A673 (cell line): ENCODE measurements at regions not wholly inside any gene's neighbourhood (a gene's known extent, or its start where the extent isn't known, plus 50 kb on each side); places are given as distances from the start of the nearest gene placed in this dataset.

ENCODE experiments used
- BruUV-seq: library from RNA; stranded (reverse); fragments of 400-500 nt; replicated peaks from 2 replicates; lab custom pipeline; 2021; lab: Mats Ljungman, UMichigan
- CTCF ChIA-PET: fragments of 300-600 bp; sonication (Branson Sonifier 250); formaldehyde crosslinking; loops from one replicate; lab custom pipeline; 2022; ENCODE audit warnings: antibody characterized with exemption; lab: Charles Lee
- POLR2A ChIA-PET: fragments of 300-600 bp; sonication (Branson Sonifier 250); formaldehyde crosslinking; loops from one replicate; lab custom pipeline; 2022; ENCODE audit warnings: antibody characterized with exemption; ENCODE audit not compliant: low non-redundant PET; lab: Charles Lee
- DNase-seq: peaks from one replicate; pipeline ENCODE4 v3.0.0-alpha.2; 2015; ENCODE audit warnings: low spot score
- H3K27ac ChIP-seq: fragments of 200-600 bp; sonication (generic); 2 replicates; pipeline ENCODE4 v1.5.1; 2016; ENCODE audit warnings: mixed run types, low read depth, mild to moderate bottlenecking, mixed read lengths, antibody characterized with exemption, low read length; ENCODE audit not compliant: poor library complexity, severe bottlenecking
- H3K27me3 ChIP-seq: fragments of 200-600 bp; sonication (generic); replicated peaks from 2 replicates; pipeline ENCODE4 v1.6.1; 2017; ENCODE audit warnings: mixed run types, low read depth, mild to moderate bottlenecking, mixed read lengths, antibody characterized with exemption, low read length; ENCODE audit not compliant: insufficient read depth, poor library complexity
- H3K36me3 ChIP-seq: fragments of 200-600 bp; sonication (generic); 2 replicates; pipeline ENCODE4 v1.6.1; 2016; ENCODE audit warnings: mixed run types, mild to moderate bottlenecking, mixed read lengths, antibody characterized with exemption, low read length; ENCODE audit not compliant: insufficient read depth, poor library complexity, severe bottlenecking
- H3K4me1 ChIP-seq: fragments of 200-600 bp; sonication (generic); 2 replicates; pipeline ENCODE4 v1.6.1; 2017; ENCODE audit warnings: mixed run types, mild to moderate bottlenecking, mixed read lengths, antibody characterized with exemption, low read length; ENCODE audit not compliant: insufficient read depth, poor library complexity, severe bottlenecking
- H3K4me3 ChIP-seq: fragments of 200-600 bp; sonication (generic); 2 replicates; pipeline ENCODE4 v1.5.1; 2016; ENCODE audit warnings: low read depth, mixed run types, mild to moderate bottlenecking, mixed read lengths, low read length; ENCODE audit not compliant: poor library complexity, severe bottlenecking
- H3K9me3 ChIP-seq: fragments of 200-600 bp; sonication (generic); 2 replicates; pipeline ENCODE4 v1.6.1; 2016; ENCODE audit warnings: mixed run types, low read depth, mild to moderate bottlenecking, mixed read lengths, antibody characterized with exemption, low read length; ENCODE audit not compliant: poor library complexity, severe bottlenecking
- EZH2 ChIP-seq: fragments of 200-600 bp; sonication (generic); IDR thresholded peaks from 2 replicates; pipeline ENCODE4 v1.6.1; 2017; ENCODE audit warnings: borderline replicate concordance, low read depth, mild to moderate bottlenecking, mixed read lengths, antibody characterized with exemption, low read length; ENCODE audit not compliant: poor library complexity, severe bottlenecking
- intact Hi-C: fragments of 100-400 bp; cut with micrococcal nuclease; formaldehyde crosslinking; loops from one replicate; pipeline ENCODE4 v1.10.0; 2022; ENCODE audit not compliant: unreplicated experiment
- TF ChIP-seq, protein P1 (sequence below): fragments of 300-800, 200-600 bp; sonication (generic); conservative IDR thresholded peaks from 2 replicates; pipeline ENCODE4 v1.5.1; 2017; ENCODE audit warnings: low read depth, mild to moderate bottlenecking, antibody characterized with exemption, low read length, moderate library complexity, mixed read lengths

DNA sequence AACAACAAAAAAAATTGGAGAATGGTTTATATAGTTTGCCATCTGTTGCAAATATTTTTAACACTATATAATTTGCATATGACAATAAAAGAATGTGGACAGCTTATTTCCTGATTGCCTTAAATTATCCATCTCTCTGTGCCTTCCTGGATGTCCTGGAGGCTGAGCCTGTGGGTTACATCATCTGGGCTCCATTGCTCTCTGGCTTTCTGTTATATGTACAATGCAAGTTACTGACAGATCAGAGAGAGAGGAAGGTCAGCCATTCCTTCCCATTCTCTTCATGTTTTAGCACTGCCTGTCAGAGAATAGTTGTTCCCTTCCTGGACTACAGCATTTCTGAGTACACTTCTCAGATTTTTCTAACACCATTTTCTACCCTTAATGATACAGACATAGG, 758.3 kb upstream of the PCDH20 start:
- no peak overlapping the region for H3K4me3 ChIP-seq
- CTCF ChIA-PET, result no interaction called here
- intact Hi-C loops, result no loop called here
- H3K27me3 ChIP-seq, result no peaks in the 10 kb centered on the region
- H3K4me1 ChIP-seq, result no peaks in the 10 kb centered on the region
- H3K9me3 ChIP-seq, result no peaks in the 10 kb centered on the region
- no TSS peak for BruUV-seq
- POLR2A ChIA-PET, result no interaction called here
- TF ChIP-seq, protein P1, sequence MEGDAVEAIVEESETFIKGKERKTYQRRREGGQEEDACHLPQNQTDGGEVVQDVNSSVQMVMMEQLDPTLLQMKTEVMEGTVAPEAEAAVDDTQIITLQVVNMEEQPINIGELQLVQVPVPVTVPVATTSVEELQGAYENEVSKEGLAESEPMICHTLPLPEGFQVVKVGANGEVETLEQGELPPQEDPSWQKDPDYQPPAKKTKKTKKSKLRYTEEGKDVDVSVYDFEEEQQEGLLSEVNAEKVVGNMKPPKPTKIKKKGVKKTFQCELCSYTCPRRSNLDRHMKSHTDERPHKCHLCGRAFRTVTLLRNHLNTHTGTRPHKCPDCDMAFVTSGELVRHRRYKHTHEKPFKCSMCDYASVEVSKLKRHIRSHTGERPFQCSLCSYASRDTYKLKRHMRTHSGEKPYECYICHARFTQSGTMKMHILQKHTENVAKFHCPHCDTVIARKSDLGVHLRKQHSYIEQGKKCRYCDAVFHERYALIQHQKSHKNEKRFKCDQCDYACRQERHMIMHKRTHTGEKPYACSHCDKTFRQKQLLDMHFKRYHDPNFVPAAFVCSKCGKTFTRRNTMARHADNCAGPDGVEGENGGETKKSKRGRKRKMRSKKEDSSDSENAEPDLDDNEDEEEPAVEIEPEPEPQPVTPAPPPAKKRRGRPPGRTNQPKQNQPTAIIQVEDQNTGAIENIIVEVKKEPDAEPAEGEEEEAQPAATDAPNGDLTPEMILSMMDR, result no peak
- no peak for TF ChIP-seq EZH2
- no peaks in the 10 kb centered on the region for H3K36me3 ChIP-seq
- DNase-seq, result peak; percentile 1
- H3K27ac ChIP-seq, result no peak overlapping the region

DNA sequence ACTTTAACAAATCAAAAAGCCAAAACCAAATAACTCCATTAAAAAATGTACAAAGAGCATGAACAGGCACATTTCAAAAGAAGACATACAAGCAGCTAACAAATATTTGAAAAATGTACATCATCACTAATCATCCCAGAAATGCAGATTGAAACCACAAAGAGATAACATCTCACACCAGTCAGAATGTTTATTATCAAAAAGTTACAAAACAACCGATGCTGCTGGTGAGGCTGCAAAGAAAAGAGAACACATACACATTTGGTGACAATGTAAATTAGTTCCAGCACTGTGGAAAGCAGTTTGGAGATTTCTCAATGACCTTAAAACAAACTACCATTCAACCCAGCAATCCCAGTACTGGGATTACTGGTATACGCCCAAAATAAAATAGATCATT, 756.0 kb upstream of the PCDH20 start:
- intact Hi-C loops, result no loop called here
- Histone ChIP-seq H3K27ac (no peak overlapping the region), H3K4me1 (no peaks in the 10 kb centered on the region), H3K4me3 (no peak overlapping the region), H3K27me3 (no peaks in the 10 kb centered on the region), H3K36me3 (no peaks in the 10 kb centered on the region), H3K9me3 (no peaks in the 10 kb centered on the region)
- BruUV-seq, result no TSS peak
- TF ChIP-seq EZH2, result no peak
- TF ChIP-seq, protein P1, result no peak
- DNase-seq, result no peak
- POLR2A ChIA-PET, result no interaction called here
- CTCF ChIA-PET, result no interaction called here

DNA sequence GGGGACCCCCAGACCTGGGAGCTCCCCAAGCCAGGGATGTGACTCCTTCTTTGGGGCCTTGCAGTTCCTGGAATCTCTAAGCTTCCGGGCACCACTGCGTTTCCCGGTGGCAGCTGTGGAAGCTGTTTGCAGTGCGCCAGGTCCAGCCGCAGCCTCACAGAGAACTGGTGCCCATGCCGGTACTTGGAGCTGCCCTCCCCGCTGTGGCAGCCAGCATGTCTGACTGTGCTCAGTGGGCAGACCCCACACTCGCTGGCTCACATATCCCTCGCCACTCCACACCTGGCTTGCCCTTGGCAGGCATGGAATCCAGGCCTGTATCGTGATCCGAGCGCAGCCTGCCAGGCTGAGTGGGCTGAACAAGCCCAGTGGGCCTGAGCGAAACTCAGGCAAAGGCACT, 753.2 kb upstream of the PCDH20 start:
- BruUV-seq, result no TSS peak
- intact Hi-C loops, result no loop called here

More for the DNA sequence above, 753.2 kb upstream of the PCDH20 start:
- ChIA-PET POLR2A (no interaction called here), CTCF (no interaction called here)
- no peaks in the 10 kb centered on the region for H3K9me3 ChIP-seq
- no peaks in the 10 kb centered on the region for H3K4me1 ChIP-seq
- no peaks in the 10 kb centered on the region for H3K27me3 ChIP-seq
- no peak overlapping the region for H3K27ac ChIP-seq
- no peaks in the 10 kb centered on the region for H3K36me3 ChIP-seq
- TF ChIP-seq, protein P1, result no peak
- no peak for TF ChIP-seq EZH2
- no peak for DNase-seq
- no peak overlapping the region for H3K4me3 ChIP-seq
